ENCODE measurements at regions not wholly inside any gene's neighbourhood (a gene's known extent, or its start where the extent isn't known, plus 50 kb on each side); places are given as distances from the start of the nearest gene placed in this dataset.
"Not testable (repeated sequence)": the region's sequence is repeated elsewhere in the genome, so short reads cannot be mapped to it uniquely, and the experiment has no call there.

GRCh38 chr7:125218076-125218475 is 288.5 kb upstream of the POT1 start:
- DNase-seq, result no peak

GRCh38 chr7:125201002-125201401 is 271.4 kb upstream of the POT1 start:
- DNase-seq, result no peak

GRCh38 chr7:125197731-125198393 is 268.2 kb upstream of the POT1 start:
- no peak for DNase-seq

GRCh38 chr7:125195156-125195555 is 265.5 kb upstream of the POT1 start:
- no peak for DNase-seq

- DNase-seq, result no peak
These were observed 263.6 kb upstream of the POT1 start for GRCh38 chr7:125193263-125193662.

GRCh38 chr7:125184801-125185200 is 255.2 kb upstream of the POT1 start:
- no peak for DNase-seq

- not testable (repeated sequence) for DNase-seq
These were observed 252.1 kb upstream of the POT1 start for GRCh38 chr7:125181569-125182267.

- DNase-seq, result no peak
These were observed 243.9 kb upstream of the POT1 start for GRCh38 chr7:125173571-125173970.

- no peak for DNase-seq
These were observed 239.5 kb upstream of the POT1 start for GRCh38 chr7:125169088-125169487.

- no peak for DNase-seq
These were observed 225.3 kb upstream of the POT1 start for GRCh38 chr7:125154930-125155329.

GRCh38 chr7:125149151-125149550 is 219.5 kb upstream of the POT1 start:
- no peak for DNase-seq

- no peak for DNase-seq
These were observed 217.4 kb upstream of the POT1 start for GRCh38 chr7:125147047-125147446.

- DNase-seq, result no peak
These were observed 207.3 kb upstream of the POT1 start for GRCh38 chr7:125136755-125137532.

GRCh38 chr7:125136341-125136740 is 206.7 kb upstream of the POT1 start:
- no peak for DNase-seq

GRCh38 chr7:125130173-125130572 is 200.5 kb upstream of the POT1 start:
- no peak for DNase-seq

GRCh38 chr7:125127304-125127703 is 197.7 kb upstream of the POT1 start:
- DNase-seq, result no peak

GRCh38 chr7:125126376-125126775 is 196.8 kb upstream of the POT1 start:
- DNase-seq, result no peak

GRCh38 chr7:125125315-125125714 is 195.7 kb upstream of the POT1 start:
- DNase-seq, result no peak

GRCh38 chr7:125122173-125122572 is 192.5 kb upstream of the POT1 start:
- DNase-seq, result no peak

- no peak for DNase-seq
These were observed 190.0 kb upstream of the POT1 start for GRCh38 chr7:125119559-125120115.

- DNase-seq, result no peak
These were observed 188.8 kb upstream of the POT1 start for GRCh38 chr7:125118444-125118843.

GRCh38 chr7:125112850-125113249 is 183.2 kb upstream of the POT1 start:
- DNase-seq, result no peak

- DNase-seq, result no peak
These were observed 169.9 kb upstream of the POT1 start for GRCh38 chr7:125099519-125099918.
